Naive thymus-derived CD4-positive, alpha-beta T cell (primary cell): ENCODE measurements at regions not wholly inside any gene's neighbourhood (a gene's known extent, or its start where the extent isn't known, plus 50 kb on each side); places are given as distances from the start of the nearest gene placed in this dataset.
"Not testable (repeated sequence)": the region's sequence is repeated elsewhere in the genome, so short reads cannot be mapped to it uniquely, and the experiment has no call there.

Experiments used
- ATAC-seq: fragments of 150-1000 bp; cut with Tn5 transposase; 2 replicates; pipeline ENCODE4 v1.10.0; 2021; ENCODE audit warnings: mild to moderate bottlenecking, moderate library complexity
- CTCF ChIA-PET: fragments of 350-600 bp; sonication (Branson Sonifier 250); formaldehyde crosslinking; loops from one replicate; lab custom pipeline; 2021; ENCODE audit warnings: antibody characterized with exemption; lab: Charles Lee
- POLR2A ChIA-PET: fragments of 350-600 bp; sonication (Branson Sonifier 250); formaldehyde crosslinking; loops from one replicate; lab custom pipeline; 2021; ENCODE audit warnings: antibody characterized with exemption, inconsistent platforms; lab: Charles Lee
- DNase-seq, 9 donors: peaks; one replicate each; pipeline versions ENCODE4 v3.0.0 to v3.0.0-alpha.2; 2020 to 2022; ENCODE audit warnings: mixed read lengths in 1 of 9
- H3K27ac ChIP-seq: one replicate; pipeline ENCODE4 v1.7.0; 2013; ENCODE audit warnings: mild to moderate bottlenecking, low read depth, low read length, moderate library complexity
- H3K27me3 ChIP-seq, 2 donors: one replicate each; pipeline ENCODE4 v1.7.0; 2013; ENCODE audit warnings: low read length in 2 of 2, mild to moderate bottlenecking in 2 of 2, moderate library complexity in 2 of 2; ENCODE audit not compliant: control insufficient read depth in 2 of 2, insufficient read depth in 2 of 2
- H3K36me3 ChIP-seq, 3 experiments: 1 replicate in 2 of 3; 2 replicates in 1 of 3; pipeline ENCODE4 v1.7.0; 2013; ENCODE audit warnings: low read length in 3 of 3, mild to moderate bottlenecking in 3 of 3, moderate library complexity in 1 of 3; ENCODE audit not compliant: insufficient read depth in 3 of 3, control insufficient read depth in 2 of 3
- H3K4me1 ChIP-seq, 2 donors: one replicate each; pipeline ENCODE4 v1.7.0; 2013; ENCODE audit warnings: low read length in 2 of 2, mild to moderate bottlenecking in 2 of 2, moderate library complexity in 1 of 2; ENCODE audit not compliant: control insufficient read depth in 2 of 2, insufficient read depth in 2 of 2
- H3K4me3 ChIP-seq: 2 replicates; pipeline ENCODE4 v1.7.0; 2013; ENCODE audit warnings: mild to moderate bottlenecking, low read length
- H3K9me3 ChIP-seq, 3 experiments: 1 replicate in 2 of 3; 2 replicates in 1 of 3; pipeline ENCODE4 v1.7.0; 2013; ENCODE audit warnings: low read length in 3 of 3; ENCODE audit not compliant: control insufficient read depth in 2 of 3
- H3K27ac Mint-ChIP-seq, 9 donors: one replicate each; pipeline ENCODE4 v1.8.0; 2020 to 2022; ENCODE audit warnings: mixed read lengths in 9 of 9, mild to moderate bottlenecking in 8 of 9, moderate library complexity in 5 of 9, inconsistent platforms in 2 of 9
- H3K27me3 Mint-ChIP-seq, 5 donors: one replicate each; pipeline ENCODE4 v1.8.0; 2021 to 2022; ENCODE audit warnings: mixed read lengths in 5 of 5, mild to moderate bottlenecking in 1 of 5
- H3K36me3 Mint-ChIP-seq, 5 donors: one replicate each; pipeline ENCODE4 v1.8.0; 2020 to 2022; ENCODE audit warnings: mixed read lengths in 5 of 5, mild to moderate bottlenecking in 3 of 5, inconsistent platforms in 1 of 5
- H3K4me1 Mint-ChIP-seq, 7 donors: one replicate each; pipeline ENCODE4 v1.8.0; 2020 to 2022; ENCODE audit warnings: mixed read lengths in 7 of 7, mild to moderate bottlenecking in 3 of 7, inconsistent platforms in 1 of 7
- H3K4me3 Mint-ChIP-seq, 10 donors: one replicate each; pipeline ENCODE4 v1.8.0; 2020 to 2022; ENCODE audit warnings: mild to moderate bottlenecking in 10 of 10, mixed read lengths in 10 of 10, moderate library complexity in 6 of 10, inconsistent platforms in 2 of 10
- H3K9me3 Mint-ChIP-seq, 11 donors: one replicate each; pipeline ENCODE4 v1.8.0; 2020 to 2022; ENCODE audit warnings: mixed read lengths in 11 of 11, mild to moderate bottlenecking in 4 of 11, inconsistent platforms in 1 of 11, moderate library complexity in 1 of 11
- intact Hi-C, 2 donors: fragments of 100-400 bp; cut with micrococcal nuclease; formaldehyde crosslinking; loops; one replicate each; pipeline ENCODE4 v1.15.1; 2023

DNA sequence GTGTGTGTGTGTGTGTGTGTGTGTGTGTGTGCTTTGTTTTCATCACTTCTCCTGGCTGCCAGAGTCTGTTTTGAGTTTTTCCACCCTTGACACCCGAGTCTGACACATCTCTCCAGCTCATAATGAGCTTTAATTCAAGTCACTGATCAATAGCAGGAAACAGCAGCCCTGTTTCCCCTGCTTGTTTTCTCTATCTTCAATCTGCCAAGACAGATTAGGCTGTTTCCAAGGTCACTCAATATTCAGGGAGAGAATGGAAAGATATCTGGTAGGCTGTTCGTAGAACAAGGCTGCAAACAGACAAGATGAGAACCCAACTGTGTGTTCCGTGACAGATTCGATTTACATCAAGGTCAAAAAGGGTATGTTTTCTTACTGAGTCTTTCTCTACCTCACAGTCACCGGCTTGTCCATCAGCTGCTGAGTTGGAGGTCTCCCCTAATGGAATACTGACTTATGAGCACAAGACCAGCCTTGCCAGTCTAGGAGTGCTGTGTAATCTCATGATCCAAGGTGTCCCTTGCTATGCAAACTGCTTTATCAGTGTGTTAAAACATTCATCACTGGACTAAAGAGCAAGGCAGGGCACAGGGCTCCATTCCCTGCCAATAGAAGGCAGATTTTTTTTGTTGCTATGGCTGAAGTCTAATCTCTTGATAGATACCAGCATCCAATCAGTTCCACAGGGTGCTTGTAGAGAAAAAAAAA is 187.9 kb upstream of the LMCD1 start:
- H3K4me3 Mint-ChIP-seq, result no peak overlapping the region
- POLR2A ChIA-PET, result interaction anchor here (0.6 kb wide), 1 partner anchor 12 kb away, joined by 4 read pairs; no protein-coding TSS in a partner anchor
- no peaks in the 10 kb centered on the region for H3K4me1 Mint-ChIP-seq

DNA sequence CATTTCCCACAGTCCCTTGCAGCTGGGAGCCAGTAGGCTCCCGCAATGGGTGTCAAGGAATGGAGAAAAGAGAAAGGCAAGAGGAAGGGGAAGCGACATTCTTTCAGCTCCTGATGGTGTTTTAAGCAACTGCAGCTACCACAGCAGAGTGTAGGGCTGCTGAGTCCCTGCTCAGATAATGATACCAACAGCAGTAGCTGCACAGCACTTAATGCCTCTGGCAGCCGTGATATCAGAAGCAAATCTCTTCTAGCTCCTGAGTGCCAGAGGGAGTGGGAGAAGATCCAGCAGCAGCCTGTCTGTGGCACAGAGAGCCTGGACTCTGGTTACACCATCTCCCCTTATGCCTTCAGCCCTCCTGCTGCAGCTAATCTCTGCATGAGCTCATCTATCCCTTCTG is 186.1 kb upstream of the LMCD1 start:
- H3K27ac ChIP-seq, ATAC-seq, intact Hi-C loops, H3K4me1 ChIP-seq, H3K9me3 ChIP-seq, H3K27ac Mint-ChIP-seq, H3K4me3 Mint-ChIP-seq, H3K4me3 ChIP-seq, H3K27me3 Mint-ChIP-seq, H3K27me3 ChIP-seq, CTCF ChIA-PET, H3K9me3 Mint-ChIP-seq, H3K36me3 Mint-ChIP-seq, POLR2A ChIA-PET, H3K36me3 ChIP-seq, H3K4me1 Mint-ChIP-seq, DNase-seq: not testable (repeated sequence)

More for the DNA sequence above, 187.9 kb upstream of the LMCD1 start:
- Mint-ChIP-seq H3K9me3 (peaks cover 0 to 5% (median 0%) of the 10 kb centered on the region in 11 donors), H3K27me3 (no peaks in the 10 kb centered on the region), H3K36me3 (no peaks in the 10 kb centered on the region), H3K27ac (no peak overlapping the region)
- H3K4me3 ChIP-seq, result no peak overlapping the region
- CTCF ChIA-PET, result no interaction called here
- H3K36me3 ChIP-seq, result no peaks in the 10 kb centered on the region
- H3K9me3 ChIP-seq, result no peaks in the 10 kb centered on the region
- no peaks in the 10 kb centered on the region for H3K4me1 ChIP-seq
- no peak overlapping the region for H3K27ac ChIP-seq
- no peaks in the 10 kb centered on the region for H3K27me3 ChIP-seq
- intact Hi-C loops, result no loop called here
- no peak for ATAC-seq
- DNase-seq, result no peak

DNA sequence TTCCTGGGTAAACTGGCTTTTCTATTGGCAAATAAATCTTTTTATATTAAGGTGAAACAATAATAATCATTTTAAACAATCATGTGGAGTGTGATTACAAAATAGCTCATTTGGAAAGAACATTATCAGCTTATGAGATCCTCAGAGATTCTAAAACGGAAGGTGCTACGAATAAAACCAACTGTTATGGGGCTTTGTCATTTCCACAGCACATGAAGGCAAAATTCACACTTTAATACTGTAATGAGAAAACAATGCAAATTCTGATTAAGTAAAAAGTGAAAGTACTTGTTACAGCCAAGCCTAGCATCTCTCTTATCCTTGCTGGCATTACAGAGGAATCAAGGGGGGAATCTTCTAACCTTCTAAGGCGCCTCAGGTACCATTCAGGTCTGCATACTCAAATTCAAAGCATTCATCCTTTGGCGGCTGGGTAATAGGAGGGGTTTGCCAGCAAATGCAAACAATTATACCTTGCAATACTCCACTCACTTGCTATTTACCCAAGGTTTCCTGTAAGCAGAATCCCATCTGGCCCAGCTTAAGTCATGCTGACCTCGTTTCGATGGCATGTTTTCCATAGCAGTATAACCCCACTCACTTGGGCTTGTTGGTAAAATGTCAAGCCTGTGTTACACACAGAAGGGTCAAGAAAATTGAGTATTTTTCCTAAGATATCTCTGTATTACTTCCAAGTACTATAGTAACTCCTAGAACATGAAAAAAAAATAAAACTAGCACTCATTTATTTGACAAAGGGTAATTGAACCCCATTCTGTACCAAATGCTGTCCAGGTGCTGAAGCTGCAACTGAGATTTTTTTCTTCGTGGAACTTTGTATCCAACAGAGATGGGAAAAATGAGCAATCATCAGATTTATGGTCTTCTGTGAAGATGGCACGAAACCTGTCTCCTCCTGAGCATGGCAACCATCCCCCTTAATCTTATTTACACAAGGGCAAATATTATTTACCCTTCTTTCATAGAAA is 183.7 kb upstream of the LMCD1 start:
- no peaks in the 10 kb centered on the region for H3K36me3 ChIP-seq
- Mint-ChIP-seq H3K9me3 (no peaks in the 10 kb centered on the region), H3K27ac (no peak overlapping the region), H3K4me3 (no peak overlapping the region), H3K4me1 (no peaks in the 10 kb centered on the region), H3K27me3 (no peaks in the 10 kb centered on the region), H3K36me3 (no peaks in the 10 kb centered on the region)
- H3K4me3 ChIP-seq, result no peak overlapping the region
- H3K9me3 ChIP-seq, result no peaks in the 10 kb centered on the region
- ATAC-seq (no peak), DNase-seq (no peak)
- intact Hi-C loops, result no loop called here
- H3K27me3 ChIP-seq, result no peaks in the 10 kb centered on the region
- ChIA-PET CTCF (interaction anchor here (0.6 to 1.2 kb wide), 2 partner anchors 10 to 16 kb away, joined by 3 read pairs; no protein-coding TSS in a partner anchor), POLR2A (interaction anchor here (0.6 to 0.7 kb wide), 2 partner anchors 12 to 105 kb away, joined by 3 to 6 read pairs; no protein-coding TSS in a partner anchor)
- H3K4me1 ChIP-seq, result no peaks in the 10 kb centered on the region
- no peak overlapping the region for H3K27ac ChIP-seq

- H3K4me1 ChIP-seq, result no peaks in the 10 kb centered on the region
- DNase-seq (no peak), ATAC-seq (no peak)
- Mint-ChIP-seq H3K9me3 (peaks cover 0 to 2% (median 0%) of the 10 kb centered on the region in 11 donors), H3K4me3 (no peak overlapping the region), H3K27ac (no peak overlapping the region), H3K27me3 (peaks cover 0 to 4% (median 0%) of the 10 kb centered on the region in 5 donors), H3K36me3 (no peaks in the 10 kb centered on the region), H3K4me1 (peaks cover 0 to 5% (median 4%) of the 10 kb centered on the region in 7 donors)
- ChIA-PET POLR2A (no interaction called here), CTCF (interaction anchor here (2.6 kb wide), 1 partner anchor 97 kb away, joined by 9 read pairs; no protein-coding TSS in a partner anchor)
- no peaks in the 10 kb centered on the region for H3K9me3 ChIP-seq
- no peaks in the 10 kb centered on the region for H3K27me3 ChIP-seq
- H3K36me3 ChIP-seq, result no peaks in the 10 kb centered on the region
- intact Hi-C loops, result no loop called here
- no peak overlapping the region for H3K27ac ChIP-seq
- H3K4me3 ChIP-seq, result no peak overlapping the region
Measured at GRCh38 chr3:8319935-8320634, 181.5 kb upstream of the LMCD1 start.

DNA sequence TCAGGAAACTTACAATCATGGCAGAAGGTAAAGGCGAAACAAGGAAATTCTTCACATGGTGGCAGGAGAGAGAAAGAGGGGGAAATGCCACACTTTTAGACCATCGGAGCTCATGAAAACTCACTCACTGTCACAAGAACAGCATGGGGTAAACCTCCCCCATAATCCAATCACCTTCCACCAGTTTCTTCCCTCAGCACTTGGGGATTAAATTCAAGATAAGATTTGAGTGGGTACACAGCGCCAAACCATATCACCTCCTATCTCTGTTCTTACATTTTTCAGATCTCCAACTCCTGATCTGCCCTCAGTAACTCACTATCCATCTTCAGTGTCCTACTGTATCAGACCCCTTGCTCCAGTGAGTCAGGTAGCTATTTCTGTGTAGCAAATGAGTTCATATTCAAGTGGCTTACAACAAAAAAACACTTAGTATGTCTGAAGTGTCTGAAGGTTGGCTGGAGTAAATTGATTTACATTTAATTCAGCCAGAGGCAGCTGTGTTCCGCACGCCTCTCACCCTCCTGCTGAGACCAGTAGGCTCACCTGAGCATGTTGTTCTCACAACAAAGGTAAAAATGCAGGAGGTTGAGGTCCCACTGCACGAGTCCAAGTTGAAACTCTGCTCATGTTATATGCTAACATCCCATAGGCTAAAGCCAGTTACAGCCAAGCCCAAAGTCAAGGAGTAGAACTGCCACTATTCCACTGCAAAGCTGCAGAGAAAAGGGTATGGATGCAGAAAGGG is 180.7 kb upstream of the LMCD1 start:
- Mint-ChIP-seq H3K27me3 (peaks cover 0 to 4% (median 0%) of the 10 kb centered on the region in 5 donors), H3K4me1 (peaks cover 0 to 6% (median 4%) of the 10 kb centered on the region in 7 donors), H3K9me3 (peaks cover 0 to 5% (median 0%) of the 10 kb centered on the region in 11 donors), H3K27ac (peak overlapping the region in 1 of 9 donors; percentile 9), H3K4me3 (no peak overlapping the region), H3K36me3 (no peaks in the 10 kb centered on the region)
- no peak for ATAC-seq
- H3K27ac ChIP-seq, result no peak overlapping the region
- DNase-seq, result no peak
- H3K36me3 ChIP-seq, result no peaks in the 10 kb centered on the region
- POLR2A ChIA-PET, result no interaction called here
- CTCF ChIA-PET, result interaction anchor here (2.6 kb wide), 1 partner anchor 96 kb away, joined by 9 read pairs; no protein-coding TSS in a partner anchor
- H3K4me1 ChIP-seq, result no peaks in the 10 kb centered on the region
- H3K4me3 ChIP-seq, result no peak overlapping the region
- H3K27me3 ChIP-seq, result no peaks in the 10 kb centered on the region
- H3K9me3 ChIP-seq, result no peaks in the 10 kb centered on the region
- intact Hi-C loops, result no loop called here
